Left lobe of liver (tissue), 2 donors: ENCODE measurements at regions not wholly inside any gene's neighbourhood (a gene's known extent, or its start where the extent isn't known, plus 50 kb on each side); places are given as distances from the start of the nearest gene placed in this dataset.
"Not testable (repeated sequence)": the region's sequence is repeated elsewhere in the genome, so short reads cannot be mapped to it uniquely, and the experiment has no call there.

ENCODE experiments used
- ATAC-seq: fragments of 200-7000 bp; cut with Tn5 transposase; one replicate; pipeline ENCODE4 v1.9.1; 2020; ENCODE audit warnings: mild to moderate bottlenecking, moderate library complexity
- DNase-seq: peaks from one replicate; pipeline ENCODE4 v3.0.0-alpha.2; 2020; ENCODE audit warnings: low spot score
- donor health status: DM: no; HTN: no; CAD: no; lungs with moderate emphysema.
- donor health status: DM: no; HTN: yes; CAD: no.

- not testable (repeated sequence) for ATAC-seq
- DNase-seq: peak; percentile 51
Measured at GRCh38 chr16:21513812-21514473, 85.4 kb upstream of the METTL9 start.

- not testable (repeated sequence) for DNase-seq, ATAC-seq
Measured at GRCh38 chr16:21514474-21514840, 84.9 kb upstream of the METTL9 start.

- not testable (repeated sequence) for ATAC-seq, DNase-seq
Measured at GRCh38 chr16:21516705-21517040, 82.7 kb upstream of the METTL9 start.

- not testable (repeated sequence) for DNase-seq, ATAC-seq
Measured at GRCh38 chr16:21517263-21517662, 82.1 kb upstream of the METTL9 start.

- peak; percentile 33 for ATAC-seq
- DNase-seq: peak; percentile 49
Measured at GRCh38 chr16:21519361-21520133, 79.8 kb upstream of the METTL9 start.

GRCh38 chr16:21520134-21521047, 79.0 kb upstream of the METTL9 start:
- ATAC-seq: peak; percentile 90
- DNase-seq: peak; percentile 94

GRCh38 chr16:21521048-21521389, 78.4 kb upstream of the METTL9 start:
- not testable (repeated sequence) for ATAC-seq, DNase-seq

GRCh38 chr16:21521390-21522143, 77.8 kb upstream of the METTL9 start:
- not testable (repeated sequence) for DNase-seq, ATAC-seq

GRCh38 chr16:21522846-21523245, 76.5 kb upstream of the METTL9 start:
- DNase-seq, ATAC-seq: not testable (repeated sequence)

GRCh38 chr16:21523411-21524067, 75.8 kb upstream of the METTL9 start:
- DNase-seq (no peak), ATAC-seq (no peak)

GRCh38 chr16:21524068-21524751, 75.2 kb upstream of the METTL9 start:
- no peak for DNase-seq

GRCh38 chr16:21524752-21525028, 74.7 kb upstream of the METTL9 start:
- ATAC-seq, DNase-seq: not testable (repeated sequence)

More at GRCh38 chr16:21524068-21524751, 75.2 kb upstream of the METTL9 start:
- no peak for ATAC-seq

- ATAC-seq: peak; percentile 56
- DNase-seq: not testable (repeated sequence)
Measured at GRCh38 chr16:21525029-21525895, 74.1 kb upstream of the METTL9 start.

GRCh38 chr16:21525956-21526922, 73.1 kb upstream of the METTL9 start:
- not testable (repeated sequence) for DNase-seq, ATAC-seq

- ATAC-seq (no peak), DNase-seq (no peak)
Measured at GRCh38 chr16:21526923-21527807, 72.2 kb upstream of the METTL9 start.

- not testable (repeated sequence) for DNase-seq
Measured at GRCh38 chr16:21529060-21529658, 70.2 kb upstream of the METTL9 start.

More at GRCh38 chr16:21529060-21529658, 70.2 kb upstream of the METTL9 start:
- not testable (repeated sequence) for ATAC-seq
